Left lung (tissue), 4 donors: ENCODE measurements at regions not wholly inside any gene's neighbourhood (a gene's known extent, or its start where the extent isn't known, plus 50 kb on each side); places are given as distances from the start of the nearest gene placed in this dataset.
A peak's percentile ranks its signal among the peaks of the same experiment; 100 is the strongest.

Experiments
- ATAC-seq: fragments of 200-7000 bp; cut with Tn5 transposase; one replicate; pipeline ENCODE4 v1.9.1; 2020; ENCODE audit warnings: moderate library complexity
- DNase-seq, 4 donors: peaks; one replicate each; pipeline ENCODE4 v3.0.0-alpha.2; 2013 to 2020
- H3K27ac ChIP-seq, 2 donors: fragments of 200-600 bp; sonication (generic) in 1 of 2; one replicate each; pipeline versions ENCODE4 v1.5.0 to v1.8.0; 2020 to 2021
- H3K27me3 ChIP-seq, 2 donors: fragments of 200-600 bp; sonication (generic) in 1 of 2; one replicate each; pipeline versions ENCODE4 v1.5.0 to v1.8.0; 2020 to 2021
- H3K36me3 ChIP-seq, 2 donors: fragments of 200-600 bp; sonication (generic) in 1 of 2; one replicate each; pipeline versions ENCODE4 v1.5.0 to v1.8.0; 2020 to 2021
- H3K4me1 ChIP-seq, 2 donors: fragments of 200-600 bp; one replicate each; pipeline ENCODE4 v1.8.0; 2021
- H3K4me3 ChIP-seq, 2 donors: fragments of 200-600 bp; sonication (generic) in 1 of 2; one replicate each; pipeline versions ENCODE4 v1.5.0 to v1.8.0; 2020 to 2021; ENCODE audit warnings: mild to moderate bottlenecking in 1 of 2
- H3K9me3 ChIP-seq, 2 donors: fragments of 200-600 bp; sonication (generic) in 1 of 2; one replicate each; pipeline versions ENCODE4 v1.5.0 to v1.8.0; 2020 to 2021
- intact Hi-C, 2 donors: fragments of 100-400 bp; cut with DNase I; formaldehyde crosslinking; loops; one replicate each; pipeline versions ENCODE4 v1.11.2 to v1.14.2; 2022
- TF ChIP-seq, protein P1 (sequence below), 2 donors: fragments of 200-600 bp; sonication (generic) in 1 of 2; IDR thresholded peaks; one replicate each; pipeline versions ENCODE4 v1.5.0 to v1.8.0; 2021; ENCODE audit warnings: antibody characterized with exemption in 2 of 2
- donor health status: DM: no; HTN: yes; CAD: no.
- donor health status: DM: no; HTN: no; CAD: no.

GRCh38 chr1:199736646-199737045, 290.9 kb upstream of the NR5A2 start:
- no peak overlapping the region for H3K4me3 ChIP-seq
- TF ChIP-seq, protein P1, sequence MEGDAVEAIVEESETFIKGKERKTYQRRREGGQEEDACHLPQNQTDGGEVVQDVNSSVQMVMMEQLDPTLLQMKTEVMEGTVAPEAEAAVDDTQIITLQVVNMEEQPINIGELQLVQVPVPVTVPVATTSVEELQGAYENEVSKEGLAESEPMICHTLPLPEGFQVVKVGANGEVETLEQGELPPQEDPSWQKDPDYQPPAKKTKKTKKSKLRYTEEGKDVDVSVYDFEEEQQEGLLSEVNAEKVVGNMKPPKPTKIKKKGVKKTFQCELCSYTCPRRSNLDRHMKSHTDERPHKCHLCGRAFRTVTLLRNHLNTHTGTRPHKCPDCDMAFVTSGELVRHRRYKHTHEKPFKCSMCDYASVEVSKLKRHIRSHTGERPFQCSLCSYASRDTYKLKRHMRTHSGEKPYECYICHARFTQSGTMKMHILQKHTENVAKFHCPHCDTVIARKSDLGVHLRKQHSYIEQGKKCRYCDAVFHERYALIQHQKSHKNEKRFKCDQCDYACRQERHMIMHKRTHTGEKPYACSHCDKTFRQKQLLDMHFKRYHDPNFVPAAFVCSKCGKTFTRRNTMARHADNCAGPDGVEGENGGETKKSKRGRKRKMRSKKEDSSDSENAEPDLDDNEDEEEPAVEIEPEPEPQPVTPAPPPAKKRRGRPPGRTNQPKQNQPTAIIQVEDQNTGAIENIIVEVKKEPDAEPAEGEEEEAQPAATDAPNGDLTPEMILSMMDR (IDR thresholded peaks at IDR 0.05), result no peak
- no peaks in the 10 kb centered on the region for H3K36me3 ChIP-seq
- H3K27me3 ChIP-seq, result no peaks in the 10 kb centered on the region
- ATAC-seq (no peak), DNase-seq (no peak)
- intact Hi-C loops, result no loop called here
- H3K4me1 ChIP-seq, result no peaks in the 10 kb centered on the region
- H3K27ac ChIP-seq, result no peak overlapping the region
- no peaks in the 10 kb centered on the region for H3K9me3 ChIP-seq

DNA sequence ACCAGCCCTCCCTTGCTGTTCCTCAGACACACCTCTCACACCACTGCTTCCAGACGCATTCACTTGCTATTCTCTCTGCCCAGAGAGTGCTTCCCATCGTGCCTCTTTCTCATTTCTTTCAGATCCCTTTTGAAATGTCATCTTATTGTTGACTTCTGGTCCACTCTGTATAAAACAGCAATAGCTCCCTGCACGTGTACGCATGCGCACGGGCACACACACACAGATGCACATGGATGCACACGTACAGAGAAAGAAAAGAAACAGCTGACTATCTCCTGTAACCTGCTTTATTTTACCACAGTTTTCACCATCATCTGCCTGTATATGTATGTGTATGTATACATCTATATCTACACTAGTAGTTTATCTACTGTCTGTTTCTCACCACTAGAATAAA, 285.9 kb upstream of the NR5A2 start:
- Histone ChIP-seq H3K4me1 (peaks cover 0 to 8% of the 10 kb centered on the region in 2 donors), H3K27me3 (no peaks in the 10 kb centered on the region), H3K36me3 (no peaks in the 10 kb centered on the region), H3K27ac (no peak overlapping the region), H3K9me3 (no peaks in the 10 kb centered on the region), H3K4me3 (no peak overlapping the region)
- ATAC-seq (no peak), DNase-seq (no peak)
- intact Hi-C loops, result no loop called here
- TF ChIP-seq, protein P1 (IDR thresholded peaks at IDR 0.05), result no peak

DNA sequence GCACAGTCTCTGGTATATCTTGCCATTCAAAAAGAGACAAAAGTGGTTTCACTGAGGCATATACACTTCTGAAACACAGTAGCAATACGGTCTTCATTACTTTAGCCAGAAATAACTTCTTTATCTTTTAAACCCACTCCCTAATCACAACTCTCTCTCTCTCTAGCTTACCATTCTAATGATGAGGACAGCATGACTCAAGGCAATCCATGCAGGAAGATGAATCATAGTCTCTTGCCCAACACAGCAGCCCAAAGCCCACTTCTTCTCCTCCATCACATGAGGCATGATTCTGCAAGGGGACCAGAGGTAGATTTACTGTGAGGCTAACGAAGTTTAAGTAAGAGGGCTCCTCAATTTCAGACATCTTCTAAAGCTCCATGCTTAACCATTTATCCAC, 285.0 kb upstream of the NR5A2 start:
- Histone ChIP-seq H3K4me3 (no peak overlapping the region), H3K36me3 (no peaks in the 10 kb centered on the region), H3K9me3 (no peaks in the 10 kb centered on the region), H3K27ac (no peak overlapping the region), H3K27me3 (no peaks in the 10 kb centered on the region), H3K4me1 (peaks cover 0 to 8% of the 10 kb centered on the region in 2 donors)
- TF ChIP-seq, protein P1 (IDR thresholded peaks at IDR 0.05), result no peak
- intact Hi-C loops, result no loop called here
- peak; percentile 63 for ATAC-seq
- DNase-seq, result no peak

DNA sequence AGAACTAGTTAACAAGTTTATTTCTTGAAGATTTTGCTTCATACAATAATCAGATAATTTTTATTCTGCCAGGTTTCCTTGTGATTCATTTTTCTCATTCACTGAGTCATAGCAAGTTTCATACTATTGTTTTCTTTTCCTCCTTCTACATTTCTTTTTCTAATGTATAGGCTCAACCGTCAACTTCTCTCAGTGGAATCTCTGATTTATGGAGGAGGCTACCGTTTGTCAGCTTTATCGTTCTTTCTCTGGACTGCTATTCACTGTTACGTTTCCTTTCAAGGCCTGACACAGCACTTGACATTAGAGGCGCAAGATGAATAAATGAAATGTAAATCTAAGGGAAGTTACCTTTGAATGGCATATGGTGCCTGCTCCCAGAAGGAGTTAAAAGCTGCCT, 284.3 kb upstream of the NR5A2 start:
- ATAC-seq, result no peak
- intact Hi-C loops, result no loop called here

GRCh38 chr1:199746666-199747384, 280.7 kb upstream of the NR5A2 start:
- TF ChIP-seq, protein P1 (IDR thresholded peaks at IDR 0.05), result no peak
- Histone ChIP-seq H3K36me3 (no peaks in the 10 kb centered on the region), H3K4me1 (peaks cover 0 to 8% of the 10 kb centered on the region in 2 donors), H3K9me3 (no peaks in the 10 kb centered on the region), H3K27me3 (no peaks in the 10 kb centered on the region), H3K27ac (no peak overlapping the region), H3K4me3 (no peak overlapping the region)
- intact Hi-C loops, result no loop called here
- ATAC-seq (no peak), DNase-seq (no peak)

More for the DNA sequence above, 284.3 kb upstream of the NR5A2 start:
- Histone ChIP-seq H3K27me3 (no peaks in the 10 kb centered on the region), H3K36me3 (no peaks in the 10 kb centered on the region), H3K4me1 (peaks cover 0 to 8% of the 10 kb centered on the region in 2 donors), H3K4me3 (no peak overlapping the region), H3K9me3 (no peaks in the 10 kb centered on the region), H3K27ac (no peak overlapping the region)
- TF ChIP-seq, protein P1 (IDR thresholded peaks at IDR 0.05), result no peak
- DNase-seq, result no peak
